ENCODE measurements at regions not wholly inside any gene's neighbourhood (a gene's known extent, or its start where the extent isn't known, plus 50 kb on each side); places are given as distances from the start of the nearest gene placed in this dataset.
"Not testable (repeated sequence)": the region's sequence is repeated elsewhere in the genome, so short reads cannot be mapped to it uniquely, and the experiment has no call there.

- DNase-seq; H3K27ac Mint-ChIP-seq; H3K79me2 ChIP-seq (ENCODE audit: control insufficient read depth, insufficient read depth, low read length); POLR2A ChIA-PET; ATAC-seq (ENCODE audit: low read depth); H3K9ac ChIP-seq (ENCODE audit: low read length); H3K9me3 ChIP-seq (ENCODE audit: control extremely low read depth in 1 of 3, control insufficient read depth in 2 of 3, insufficient read depth in 1 of 3, low read length in 2 of 3); H4K20me1 ChIP-seq (ENCODE audit: control insufficient read depth, insufficient read depth, low read length, poor library complexity, severe bottlenecking); H3K36me3 ChIP-seq (replicated peaks in 1 of 2; ENCODE audit: control extremely low read depth in 1 of 2, control insufficient read depth in 1 of 2, extremely low read depth in 1 of 2, insufficient read depth in 2 of 2, low read length in 1 of 2); H3K27ac ChIP-seq (ENCODE audit: low read length in 2 of 2); H3K27me3 Mint-ChIP-seq; H3K4me3 ChIP-seq (ENCODE audit: control extremely low read depth in 1 of 5, extremely low read depth in 1 of 5, insufficient read depth in 1 of 5, low read depth in 2 of 5, low read length in 4 of 5); H3K4me2 ChIP-seq (replicated peaks; ENCODE audit: low read depth, low read length, poor library complexity, severe bottlenecking); CTCF ChIA-PET; H3K4me3 Mint-ChIP-seq; intact Hi-C loops (cut with micrococcal nuclease); H2AFZ ChIP-seq (ENCODE audit: insufficient read depth, low read depth, low read length, poor library complexity, severe bottlenecking); H3K4me1 Mint-ChIP-seq; H3K4me1 ChIP-seq (ENCODE audit: control insufficient read depth in 2 of 2, insufficient read depth in 2 of 2, low read length in 2 of 2); H3K9me3 Mint-ChIP-seq (ENCODE audit: insufficient read depth); H3K27me3 ChIP-seq (replicated peaks in 1 of 4; ENCODE audit: control extremely low read depth in 1 of 4, control insufficient read depth in 3 of 4, insufficient read depth in 4 of 4, low read length in 3 of 4): not testable (repeated sequence)
- WGBS (ENCODE audit: insufficient coverage): no CpG with 5 or more reads among the region's 7 CpGs
These were observed 101.0 kb upstream of the HMX1 start for GRCh38 chr4:8972635-8973034.

GRCh38 chr4:8965896-8966295 lies 94.3 kb upstream of the HMX1 start:
- H3K9ac ChIP-seq (ENCODE audit: low read length); H3K27ac ChIP-seq (ENCODE audit: low read length in 2 of 2); H3K36me3 ChIP-seq (replicated peaks in 1 of 2; ENCODE audit: control extremely low read depth in 1 of 2, control insufficient read depth in 1 of 2, extremely low read depth in 1 of 2, insufficient read depth in 2 of 2, low read length in 1 of 2); DNase-seq; H3K4me1 ChIP-seq (ENCODE audit: control insufficient read depth in 2 of 2, insufficient read depth in 2 of 2, low read length in 2 of 2); H3K4me1 Mint-ChIP-seq; H3K27me3 ChIP-seq (replicated peaks in 1 of 4; ENCODE audit: control extremely low read depth in 1 of 4, control insufficient read depth in 3 of 4, insufficient read depth in 4 of 4, low read length in 3 of 4); ATAC-seq (ENCODE audit: low read depth); H3K79me2 ChIP-seq (ENCODE audit: control insufficient read depth, insufficient read depth, low read length); H3K4me2 ChIP-seq (replicated peaks; ENCODE audit: low read depth, low read length, poor library complexity, severe bottlenecking); POLR2A ChIA-PET; H3K9me3 Mint-ChIP-seq (ENCODE audit: insufficient read depth); H3K4me3 Mint-ChIP-seq; H3K9me3 ChIP-seq (ENCODE audit: control extremely low read depth in 1 of 3, control insufficient read depth in 2 of 3, insufficient read depth in 1 of 3, low read length in 2 of 3); H3K27me3 Mint-ChIP-seq; CTCF ChIA-PET; H2AFZ ChIP-seq (ENCODE audit: insufficient read depth, low read depth, low read length, poor library complexity, severe bottlenecking); H4K20me1 ChIP-seq (ENCODE audit: control insufficient read depth, insufficient read depth, low read length, poor library complexity, severe bottlenecking); H3K27ac Mint-ChIP-seq; intact Hi-C loops (cut with micrococcal nuclease); H3K4me3 ChIP-seq (ENCODE audit: control extremely low read depth in 1 of 5, extremely low read depth in 1 of 5, insufficient read depth in 1 of 5, low read depth in 2 of 5, low read length in 4 of 5): not testable (repeated sequence)
- 96% methylated on average over 14 of the region's 15 CpGs for WGBS (ENCODE audit: insufficient coverage)

GRCh38 chr4:8964201-8964788 lies 92.7 kb upstream of the HMX1 start:
- H3K27me3 ChIP-seq (replicated peaks in 1 of 4; ENCODE audit: control extremely low read depth in 1 of 4, control insufficient read depth in 3 of 4, insufficient read depth in 4 of 4, low read length in 3 of 4); H3K27ac ChIP-seq (ENCODE audit: low read length in 2 of 2); DNase-seq; POLR2A ChIA-PET; H3K4me2 ChIP-seq (replicated peaks; ENCODE audit: low read depth, low read length, poor library complexity, severe bottlenecking); H4K20me1 ChIP-seq (ENCODE audit: control insufficient read depth, insufficient read depth, low read length, poor library complexity, severe bottlenecking); H3K27ac Mint-ChIP-seq; H3K79me2 ChIP-seq (ENCODE audit: control insufficient read depth, insufficient read depth, low read length); H3K36me3 ChIP-seq (replicated peaks in 1 of 2; ENCODE audit: control extremely low read depth in 1 of 2, control insufficient read depth in 1 of 2, extremely low read depth in 1 of 2, insufficient read depth in 2 of 2, low read length in 1 of 2); CTCF ChIA-PET; H3K4me1 Mint-ChIP-seq; H3K4me1 ChIP-seq (ENCODE audit: control insufficient read depth in 2 of 2, insufficient read depth in 2 of 2, low read length in 2 of 2); H3K9me3 Mint-ChIP-seq (ENCODE audit: insufficient read depth); H3K9ac ChIP-seq (ENCODE audit: low read length); intact Hi-C loops (cut with micrococcal nuclease); H3K9me3 ChIP-seq (ENCODE audit: control extremely low read depth in 1 of 3, control insufficient read depth in 2 of 3, insufficient read depth in 1 of 3, low read length in 2 of 3); ATAC-seq (ENCODE audit: low read depth); H3K4me3 Mint-ChIP-seq; H3K4me3 ChIP-seq (ENCODE audit: control extremely low read depth in 1 of 5, extremely low read depth in 1 of 5, insufficient read depth in 1 of 5, low read depth in 2 of 5, low read length in 4 of 5); H2AFZ ChIP-seq (ENCODE audit: insufficient read depth, low read depth, low read length, poor library complexity, severe bottlenecking): not testable (repeated sequence)
- WGBS (ENCODE audit: insufficient coverage): 17% methylated on average over 18 of the region's 40 CpGs
- peaks cover 14% of the 10 kb centered on the region for H3K27me3 Mint-ChIP-seq

GRCh38 chr4:8963533-8963932 lies 91.9 kb upstream of the HMX1 start:
- intact Hi-C loops (cut with micrococcal nuclease); H3K4me3 ChIP-seq (ENCODE audit: control extremely low read depth in 1 of 5, extremely low read depth in 1 of 5, insufficient read depth in 1 of 5, low read depth in 2 of 5, low read length in 4 of 5); H3K27ac Mint-ChIP-seq; ATAC-seq (ENCODE audit: low read depth); H3K4me1 Mint-ChIP-seq; POLR2A ChIA-PET; H3K9me3 Mint-ChIP-seq (ENCODE audit: insufficient read depth); H3K36me3 ChIP-seq (replicated peaks in 1 of 2; ENCODE audit: control extremely low read depth in 1 of 2, control insufficient read depth in 1 of 2, extremely low read depth in 1 of 2, insufficient read depth in 2 of 2, low read length in 1 of 2); H3K79me2 ChIP-seq (ENCODE audit: control insufficient read depth, insufficient read depth, low read length); CTCF ChIA-PET; H3K9me3 ChIP-seq (ENCODE audit: control extremely low read depth in 1 of 3, control insufficient read depth in 2 of 3, insufficient read depth in 1 of 3, low read length in 2 of 3); H4K20me1 ChIP-seq (ENCODE audit: control insufficient read depth, insufficient read depth, low read length, poor library complexity, severe bottlenecking); H3K4me3 Mint-ChIP-seq; H2AFZ ChIP-seq (ENCODE audit: insufficient read depth, low read depth, low read length, poor library complexity, severe bottlenecking); H3K9ac ChIP-seq (ENCODE audit: low read length); H3K27me3 ChIP-seq (replicated peaks in 1 of 4; ENCODE audit: control extremely low read depth in 1 of 4, control insufficient read depth in 3 of 4, insufficient read depth in 4 of 4, low read length in 3 of 4); H3K27ac ChIP-seq (ENCODE audit: low read length in 2 of 2); DNase-seq; H3K4me1 ChIP-seq (ENCODE audit: control insufficient read depth in 2 of 2, insufficient read depth in 2 of 2, low read length in 2 of 2); H3K4me2 ChIP-seq (replicated peaks; ENCODE audit: low read depth, low read length, poor library complexity, severe bottlenecking): not testable (repeated sequence)
- H3K27me3 Mint-ChIP-seq: peaks cover 14% of the 10 kb centered on the region
- 7% methylated on average over 40 of the region's 41 CpGs for WGBS (ENCODE audit: insufficient coverage)

Data from B cell (primary cell).